ENCODE measurements at regions not wholly inside any gene's neighbourhood (a gene's known extent, or its start where the extent isn't known, plus 50 kb on each side); places are given as distances from the start of the nearest gene placed in this dataset.

GRCh38 chr2:211228559-211228958 lies 672.2 kb downstream of the CPS1 start (continued):
- TF ChIP-seq JUN (IDR thresholded peaks at IDR 0.05; ENCODE audit: low read depth, low read length) (no peak), EGR1 (IDR thresholded peaks at IDR 0.05; ENCODE audit: borderline replicate concordance, low read depth, low read length) (no peak), BACH1 (IDR thresholded peaks at IDR 0.05; ENCODE audit: low read length) (no peak), ATF3 (IDR thresholded peaks at IDR 0.05; ENCODE audit: insufficient read depth, low read depth, low read length) (no peak), RFX5 (IDR thresholded peaks at IDR 0.05; ENCODE audit: borderline replicate concordance, low read depth, low read length) (no peak), KDM5A (IDR thresholded peaks at IDR 0.05; ENCODE audit: low read length) (no peak)
